ENCODE measurements at regions not wholly inside any gene's neighbourhood (a gene's known extent, or its start where the extent isn't known, plus 50 kb on each side); places are given as distances from the start of the nearest gene placed in this dataset.

- H3K4me3 ChIP-seq = no peak overlapping the region
- no peaks in the 10 kb centered on the region for H3K36me3 ChIP-seq (replicated peaks in 1 of 2)
- H3K9me3 ChIP-seq (replicated peaks in 1 of 3) = no peaks in the 10 kb centered on the region
- no peak for DNase-seq
- intact Hi-C loops (cut with DNase I) = no loop called here
- H3K27me3 ChIP-seq = no peaks in the 10 kb centered on the region
- no peak overlapping the region for H3K27ac ChIP-seq
- 86 to 100% (median 96%) methylated on average over 1 of the region's 1 CpG for WGBS, 4 donors
- TF ChIP-seq POLR2A (IDR thresholded peaks at IDR 0.05) = no peak
- no peak for TF ChIP-seq CTCF (IDR thresholded peaks at IDR 0.05)
- H3K4me1 ChIP-seq (replicated peaks in 1 of 2) = no peaks in the 10 kb centered on the region
Measured at GRCh38 chr4:126860308-126860707, 772.4 kb upstream of the INTU start.

- WGBS, 4 donors = 65 to 77% (median 74%) methylated on average over 2 of the region's 2 CpGs
- Histone ChIP-seq H3K27me3 (no peaks in the 10 kb centered on the region), H3K27ac (no peak overlapping the region), H3K4me3 (no peak overlapping the region), H3K4me1 (replicated peaks in 1 of 2) (no peaks in the 10 kb centered on the region), H3K36me3 (replicated peaks in 1 of 2) (no peaks in the 10 kb centered on the region), H3K9me3 (replicated peaks in 1 of 3) (peaks cover 0 to 6% (median 5%) of the 10 kb centered on the region in 3 donors)
- DNase-seq = no peak
- intact Hi-C loops (cut with DNase I) = no loop called here
- no peak for TF ChIP-seq CTCF (IDR thresholded peaks at IDR 0.05)
- no peak for TF ChIP-seq POLR2A (IDR thresholded peaks at IDR 0.05)
Measured at GRCh38 chr4:126869967-126870366, 762.8 kb upstream of the INTU start.

- H3K4me3 ChIP-seq = no peak overlapping the region
- no peaks in the 10 kb centered on the region for H3K36me3 ChIP-seq (replicated peaks in 1 of 2)
- H3K9me3 ChIP-seq (replicated peaks in 1 of 3) = peaks cover 0 to 6% (median 5%) of the 10 kb centered on the region in 3 donors
- TF ChIP-seq POLR2A (IDR thresholded peaks at IDR 0.05) = no peak
- no peak for TF ChIP-seq CTCF (IDR thresholded peaks at IDR 0.05)
- H3K27ac ChIP-seq = no peak overlapping the region
- DNase-seq = no peak
- H3K4me1 ChIP-seq (replicated peaks in 1 of 2) = no peaks in the 10 kb centered on the region
- H3K27me3 ChIP-seq = no peaks in the 10 kb centered on the region
- intact Hi-C loops (cut with DNase I) = no loop called here
Measured at GRCh38 chr4:126871810-126872209, 760.9 kb upstream of the INTU start.

- WGBS, 4 donors = 92 to 100% (median 93%) methylated on average over 1 to 19 of the region's 19 CpGs
- Histone ChIP-seq H3K4me1 (replicated peaks in 1 of 2) (no peaks in the 10 kb centered on the region), H3K27me3 (no peaks in the 10 kb centered on the region), H3K27ac (no peak overlapping the region), H3K36me3 (replicated peaks in 1 of 2) (no peaks in the 10 kb centered on the region), H3K4me3 (no peak overlapping the region), H3K9me3 (replicated peaks in 1 of 3) (peaks cover 0 to 6% (median 5%) of the 10 kb centered on the region in 3 donors)
- peak in 1 of 7 donors; percentile 13 for DNase-seq
- TF ChIP-seq CTCF (IDR thresholded peaks at IDR 0.05) = no peak
- no peak for TF ChIP-seq POLR2A (IDR thresholded peaks at IDR 0.05)
- intact Hi-C loops (cut with DNase I) = no loop called here
Measured at GRCh38 chr4:126874533-126874932, 758.2 kb upstream of the INTU start.
